Naive thymus-derived CD8-positive, alpha-beta T cell (primary cell): ENCODE measurements at regions not wholly inside any gene's neighbourhood (a gene's known extent, or its start where the extent isn't known, plus 50 kb on each side); places are given as distances from the start of the nearest gene placed in this dataset.

ENCODE experiments used
- ATAC-seq, 2 donors: fragments of 150-1000 bp; cut with Tn5 transposase in 1 of 2; sonication (Bioruptor Pico), chemical (Tn5 transposase) in 1 of 2; 1 replicate in 1 of 2; 2 replicates in 1 of 2; pipeline ENCODE4 v1.10.0; 2021; ENCODE audit warnings: mild to moderate bottlenecking in 2 of 2, moderate library complexity in 2 of 2
- POLR2A ChIA-PET: fragments of 350-600 bp; sonication (Branson Sonifier 250); formaldehyde crosslinking; loops from one replicate; lab custom pipeline; 2021; ENCODE audit warnings: antibody characterized with exemption; lab: Charles Lee
- DNase-seq, 10 donors: peaks; one replicate each; pipeline versions ENCODE4 v3.0.0 to v3.0.0-alpha.2; 2020 to 2022
- H3K27ac Mint-ChIP-seq, 10 donors: one replicate each; pipeline ENCODE4 v1.8.0; 2020 to 2022; ENCODE audit warnings: mild to moderate bottlenecking in 10 of 10, mixed read lengths in 10 of 10, moderate library complexity in 4 of 10, inconsistent platforms in 1 of 10
- H3K27me3 Mint-ChIP-seq, 5 donors: one replicate each; pipeline ENCODE4 v1.8.0; 2021 to 2022; ENCODE audit warnings: mixed read lengths in 5 of 5
- H3K36me3 Mint-ChIP-seq, 3 donors: one replicate each; pipeline ENCODE4 v1.8.0; 2020 to 2022; ENCODE audit warnings: mixed read lengths in 3 of 3, mild to moderate bottlenecking in 2 of 3, inconsistent platforms in 1 of 3
- H3K4me1 Mint-ChIP-seq, 4 donors: one replicate each; pipeline ENCODE4 v1.8.0; 2021 to 2022; ENCODE audit warnings: mixed read lengths in 4 of 4
- H3K4me3 Mint-ChIP-seq, 10 donors: one replicate each; pipeline ENCODE4 v1.8.0; 2020 to 2022; ENCODE audit warnings: mild to moderate bottlenecking in 10 of 10, mixed read lengths in 10 of 10, moderate library complexity in 6 of 10, inconsistent platforms in 1 of 10
- H3K9me3 Mint-ChIP-seq, 9 donors: one replicate each; pipeline ENCODE4 v1.8.0; 2020 to 2022; ENCODE audit warnings: mixed read lengths in 9 of 9, mild to moderate bottlenecking in 3 of 9, inconsistent platforms in 1 of 9, moderate library complexity in 1 of 9

- H3K27me3 Mint-ChIP-seq, result peaks cover 1 to 20% (median 4%) of the 10 kb centered on the region in 5 donors
- no peak for ATAC-seq
Measured at GRCh38 chr5:5643481-5643880, 221.0 kb downstream of the ICE1 start.

GRCh38 chr5:5638211-5638610 lies 215.7 kb downstream of the ICE1 start:
- no peak overlapping the region for H3K4me3 Mint-ChIP-seq
- H3K27me3 Mint-ChIP-seq, result peaks cover 6 to 31% (median 10%) of the 10 kb centered on the region in 5 donors
- H3K9me3 Mint-ChIP-seq, result no peaks in the 10 kb centered on the region
- ATAC-seq (no peak), DNase-seq (no peak)
- no peaks in the 10 kb centered on the region for H3K36me3 Mint-ChIP-seq
- no peaks in the 10 kb centered on the region for H3K4me1 Mint-ChIP-seq
- no peak overlapping the region for H3K27ac Mint-ChIP-seq
- POLR2A ChIA-PET, result no interaction called here

More at GRCh38 chr5:5643481-5643880, 221.0 kb downstream of the ICE1 start:
- H3K4me3 Mint-ChIP-seq, result no peak overlapping the region
- H3K36me3 Mint-ChIP-seq, result no peaks in the 10 kb centered on the region
- POLR2A ChIA-PET, result no interaction called here
- H3K27ac Mint-ChIP-seq, result no peak overlapping the region
- DNase-seq, result no peak
- no peaks in the 10 kb centered on the region for H3K9me3 Mint-ChIP-seq
- H3K4me1 Mint-ChIP-seq, result no peaks in the 10 kb centered on the region

GRCh38 chr5:5637173-5637572 lies 214.7 kb downstream of the ICE1 start:
- H3K4me1 Mint-ChIP-seq, result no peaks in the 10 kb centered on the region
- POLR2A ChIA-PET, result no interaction called here
- H3K4me3 Mint-ChIP-seq, result no peak overlapping the region
- H3K27me3 Mint-ChIP-seq, result peaks cover 6 to 31% (median 10%) of the 10 kb centered on the region in 5 donors
- ATAC-seq (no peak), DNase-seq (no peak)
- H3K9me3 Mint-ChIP-seq, result peaks cover 0 to 9% (median 0%) of the 10 kb centered on the region in 9 donors
- H3K36me3 Mint-ChIP-seq, result no peaks in the 10 kb centered on the region
- no peak overlapping the region for H3K27ac Mint-ChIP-seq

- DNase-seq (no peak), ATAC-seq (no peak)
- Mint-ChIP-seq H3K9me3 (peaks cover 0 to 9% (median 0%) of the 10 kb centered on the region in 9 donors), H3K27me3 (peaks cover 3 to 11% (median 8%) of the 10 kb centered on the region in 5 donors), H3K4me1 (no peaks in the 10 kb centered on the region), H3K27ac (no peak overlapping the region), H3K36me3 (no peaks in the 10 kb centered on the region), H3K4me3 (no peak overlapping the region)
- POLR2A ChIA-PET, result no interaction called here
Measured at GRCh38 chr5:5634817-5635216, 212.3 kb downstream of the ICE1 start.

- peaks cover 5 to 17% (median 6%) of the 10 kb centered on the region in 5 donors for H3K27me3 Mint-ChIP-seq
- ATAC-seq, result no peak
- no peaks in the 10 kb centered on the region for H3K4me1 Mint-ChIP-seq
- no peaks in the 10 kb centered on the region for H3K36me3 Mint-ChIP-seq
- H3K9me3 Mint-ChIP-seq, result peaks cover 0 to 9% (median 0%) of the 10 kb centered on the region in 9 donors
- no peak overlapping the region for H3K27ac Mint-ChIP-seq
- POLR2A ChIA-PET, result no interaction called here
- no peak for DNase-seq
- no peak overlapping the region for H3K4me3 Mint-ChIP-seq
Measured at GRCh38 chr5:5633579-5633978, 211.1 kb downstream of the ICE1 start.

GRCh38 chr5:5632678-5633077 lies 210.2 kb downstream of the ICE1 start:
- H3K27ac Mint-ChIP-seq, result no peak overlapping the region
- H3K27me3 Mint-ChIP-seq, result peaks cover 1 to 16% (median 4%) of the 10 kb centered on the region in 5 donors
- ATAC-seq, result no peak
- no peaks in the 10 kb centered on the region for H3K4me1 Mint-ChIP-seq
- H3K9me3 Mint-ChIP-seq, result peaks cover 0 to 9% (median 0%) of the 10 kb centered on the region in 9 donors
- POLR2A ChIA-PET, result no interaction called here
- DNase-seq, result no peak
- H3K36me3 Mint-ChIP-seq, result no peaks in the 10 kb centered on the region
- no peak overlapping the region for H3K4me3 Mint-ChIP-seq

GRCh38 chr5:5629607-5629978 lies 207.1 kb downstream of the ICE1 start:
- POLR2A ChIA-PET, result no interaction called here
- peaks cover 1 to 14% (median 8%) of the 10 kb centered on the region in 9 donors for H3K9me3 Mint-ChIP-seq
- ATAC-seq (no peak), DNase-seq (no peak)
- peaks cover 0 to 25% (median 5%) of the 10 kb centered on the region in 5 donors for H3K27me3 Mint-ChIP-seq
- H3K36me3 Mint-ChIP-seq, result peaks cover 0 to 6% (median 0%) of the 10 kb centered on the region in 3 donors
- H3K4me3 Mint-ChIP-seq, result no peak overlapping the region
- no peak overlapping the region for H3K27ac Mint-ChIP-seq
- no peaks in the 10 kb centered on the region for H3K4me1 Mint-ChIP-seq

DNA sequence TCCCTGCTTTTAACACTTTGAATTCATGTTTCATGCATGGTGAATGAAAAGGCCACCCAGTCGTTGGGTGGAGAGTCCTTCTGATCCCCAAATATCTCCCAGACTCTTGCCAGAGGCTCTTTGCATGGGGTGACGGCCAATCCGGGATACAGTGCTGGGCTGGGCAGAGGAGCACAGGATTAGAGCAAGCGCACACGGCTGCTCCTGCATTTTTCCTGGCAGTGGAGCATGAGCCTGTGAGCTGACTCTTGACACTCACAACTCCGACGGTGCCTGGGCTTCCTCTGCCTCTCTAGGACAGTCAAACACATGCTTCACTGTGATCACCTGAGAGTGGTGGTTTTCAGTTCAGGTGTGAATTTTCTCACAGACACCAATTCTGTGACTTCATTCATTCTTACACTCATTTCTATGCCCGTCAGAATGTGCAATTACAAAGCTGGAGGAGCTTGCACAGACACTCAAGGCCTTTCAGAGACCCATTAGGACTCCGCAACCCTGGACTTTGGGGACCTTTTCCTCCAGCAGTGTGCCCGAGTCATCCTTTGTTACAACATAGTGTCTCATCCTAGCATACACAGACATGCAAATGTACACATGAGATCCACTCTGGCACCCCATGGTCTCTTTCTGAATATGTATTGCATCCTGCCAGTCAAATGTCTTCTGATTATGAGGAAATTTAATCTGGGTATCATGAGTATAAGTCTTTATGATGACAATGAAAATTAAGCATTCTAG lies 206.6 kb downstream of the ICE1 start:
- Mint-ChIP-seq H3K9me3 (peaks cover 6 to 19% (median 11%) of the 10 kb centered on the region in 9 donors), H3K27ac (no peak overlapping the region), H3K27me3 (peaks cover 0 to 25% (median 6%) of the 10 kb centered on the region in 5 donors), H3K4me1 (no peaks in the 10 kb centered on the region), H3K4me3 (no peak overlapping the region), H3K36me3 (peaks cover 0 to 12% (median 0%) of the 10 kb centered on the region in 3 donors)
- no peak for DNase-seq
- POLR2A ChIA-PET, result no interaction called here
- no peak for ATAC-seq

DNA sequence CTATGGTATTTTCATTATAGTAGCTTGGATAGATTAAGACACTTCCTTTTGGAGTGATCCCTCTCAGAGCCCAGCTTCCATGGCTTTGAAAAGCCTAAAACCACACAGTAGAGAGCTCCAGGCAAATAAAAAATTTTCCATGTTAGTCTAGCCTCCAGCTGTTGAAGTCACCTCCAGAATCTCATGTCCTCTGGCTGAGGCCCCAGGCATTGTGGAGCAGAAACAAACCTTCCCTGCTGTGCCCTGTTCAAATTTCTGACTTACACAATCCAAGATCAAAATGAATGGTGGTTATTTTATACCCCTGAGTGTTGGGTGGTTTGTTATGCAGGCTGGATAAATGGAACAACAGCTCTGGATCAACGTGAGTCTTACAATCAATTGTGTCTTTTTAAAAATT lies 203.9 kb downstream of the ICE1 start:
- ATAC-seq, result no peak
- DNase-seq, result no peak
- H3K36me3 Mint-ChIP-seq, result peaks cover 0 to 16% (median 0%) of the 10 kb centered on the region in 3 donors
- no peak overlapping the region for H3K4me3 Mint-ChIP-seq
- no peak overlapping the region for H3K27ac Mint-ChIP-seq
- H3K4me1 Mint-ChIP-seq, result no peaks in the 10 kb centered on the region
- peaks cover 13 to 40% (median 29%) of the 10 kb centered on the region in 9 donors for H3K9me3 Mint-ChIP-seq
- POLR2A ChIA-PET, result no interaction called here
- H3K27me3 Mint-ChIP-seq, result peaks cover 0 to 25% (median 8%) of the 10 kb centered on the region in 5 donors

GRCh38 chr5:5625491-5625890 lies 203.0 kb downstream of the ICE1 start:
- no peaks in the 10 kb centered on the region for H3K4me1 Mint-ChIP-seq
- no peak for ATAC-seq

DNA sequence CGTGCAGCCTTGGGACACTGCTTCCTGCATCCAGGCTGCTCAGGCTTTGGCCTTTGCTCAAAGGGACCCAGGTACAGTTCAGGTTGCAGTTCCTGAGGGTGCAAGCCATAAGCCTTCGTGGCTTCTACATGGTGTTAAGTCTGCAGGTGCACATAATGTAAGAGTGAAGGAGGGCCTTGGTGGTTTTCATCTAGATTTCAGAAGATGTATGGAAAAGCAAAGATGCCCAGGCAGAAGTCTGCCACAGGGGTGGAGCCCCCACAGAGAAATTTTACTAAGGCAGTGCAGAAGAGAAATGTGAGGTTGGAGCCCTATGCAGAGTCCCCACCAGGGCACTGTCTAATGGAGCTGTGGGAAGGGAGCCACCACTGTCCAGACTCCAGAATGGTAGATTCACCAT lies 200.9 kb downstream of the ICE1 start:
- no peak for DNase-seq
- POLR2A ChIA-PET, result no interaction called here
- Mint-ChIP-seq H3K36me3 (peaks cover 0 to 16% (median 0%) of the 10 kb centered on the region in 3 donors), H3K27me3 (peaks cover 0 to 18% (median 7%) of the 10 kb centered on the region in 5 donors), H3K9me3 (peaks cover 13 to 44% (median 29%) of the 10 kb centered on the region in 9 donors), H3K27ac (no peak overlapping the region), H3K4me3 (no peak overlapping the region), H3K4me1 (no peaks in the 10 kb centered on the region)
- ATAC-seq, result no peak

More at GRCh38 chr5:5625491-5625890, 203.0 kb downstream of the ICE1 start:
- H3K36me3 Mint-ChIP-seq, result peaks cover 0 to 16% (median 0%) of the 10 kb centered on the region in 3 donors
- no peak overlapping the region for H3K27ac Mint-ChIP-seq
- peaks cover 13 to 44% (median 29%) of the 10 kb centered on the region in 9 donors for H3K9me3 Mint-ChIP-seq
- DNase-seq, result no peak
- no peak overlapping the region for H3K4me3 Mint-ChIP-seq
- H3K27me3 Mint-ChIP-seq, result peaks cover 0 to 25% (median 8%) of the 10 kb centered on the region in 5 donors
- POLR2A ChIA-PET, result no interaction called here

- Mint-ChIP-seq H3K27ac (no peak overlapping the region), H3K4me3 (no peak overlapping the region), H3K4me1 (no peaks in the 10 kb centered on the region), H3K36me3 (peaks cover 0 to 16% (median 0%) of the 10 kb centered on the region in 3 donors), H3K27me3 (peaks cover under 1 to 19% (median 7%) of the 10 kb centered on the region in 5 donors), H3K9me3 (peaks cover 13 to 44% (median 29%) of the 10 kb centered on the region in 9 donors)
- no peak for DNase-seq
- POLR2A ChIA-PET, result no interaction called here
- no peak for ATAC-seq
Measured at GRCh38 chr5:5622806-5623205, 200.3 kb downstream of the ICE1 start.

GRCh38 chr5:5619546-5619945 lies 197.1 kb downstream of the ICE1 start:
- POLR2A ChIA-PET, result no interaction called here
- no peak overlapping the region for H3K4me3 Mint-ChIP-seq
- H3K9me3 Mint-ChIP-seq, result peaks cover 8 to 35% (median 24%) of the 10 kb centered on the region in 9 donors
- no peak overlapping the region for H3K27ac Mint-ChIP-seq
- H3K36me3 Mint-ChIP-seq, result peaks cover 0 to 10% (median 0%) of the 10 kb centered on the region in 3 donors
- DNase-seq, result no peak
- no peak for ATAC-seq
- H3K4me1 Mint-ChIP-seq, result no peaks in the 10 kb centered on the region
- peaks cover 3 to 22% (median 10%) of the 10 kb centered on the region in 5 donors for H3K27me3 Mint-ChIP-seq
